Choroid plexus epithelial cell (primary cell): ENCODE measurements at regions not wholly inside any gene's neighbourhood (a gene's known extent, or its start where the extent isn't known, plus 50 kb on each side); places are given as distances from the start of the nearest gene placed in this dataset.
A peak's percentile ranks its signal among the peaks of the same experiment; 100 is the strongest.

Experiments used
- DNase-seq: peaks from one replicate; pipeline ENCODE4 v3.0.0-alpha.2; 2010; ENCODE audit warnings: low read depth
- H3K4me3 ChIP-seq: 2 replicates; pipeline ENCODE4 v1.5.1; 2011; ENCODE audit warnings: low read depth, mild to moderate bottlenecking, control low read depth, low read length, moderate library complexity
- TF ChIP-seq, protein P1 (sequence below): conservative IDR thresholded peaks from 2 replicates; pipeline ENCODE4 v1.5.1; 2011; ENCODE audit warnings: low read depth, mild to moderate bottlenecking, control low read depth, inconsistent platforms, low read length, moderate library complexity

DNA sequence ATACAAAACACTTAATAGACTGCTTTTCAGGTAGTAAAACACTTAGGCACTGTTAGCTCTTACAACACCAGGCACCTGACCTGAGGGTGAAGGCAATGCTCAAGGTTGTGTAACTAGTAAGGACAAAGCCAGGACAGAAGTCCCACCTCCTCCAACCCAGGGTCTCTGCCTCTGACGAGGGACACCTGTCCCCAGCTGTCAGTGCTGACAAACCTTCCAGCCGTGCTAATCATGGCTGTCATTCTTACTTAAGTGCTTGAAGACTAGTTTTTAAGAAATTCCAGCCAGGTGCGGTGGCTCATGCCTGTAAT, 62.5 kb upstream of the MAX start:
- H3K4me3 ChIP-seq, result no peak overlapping the region
- TF ChIP-seq, protein P1, sequence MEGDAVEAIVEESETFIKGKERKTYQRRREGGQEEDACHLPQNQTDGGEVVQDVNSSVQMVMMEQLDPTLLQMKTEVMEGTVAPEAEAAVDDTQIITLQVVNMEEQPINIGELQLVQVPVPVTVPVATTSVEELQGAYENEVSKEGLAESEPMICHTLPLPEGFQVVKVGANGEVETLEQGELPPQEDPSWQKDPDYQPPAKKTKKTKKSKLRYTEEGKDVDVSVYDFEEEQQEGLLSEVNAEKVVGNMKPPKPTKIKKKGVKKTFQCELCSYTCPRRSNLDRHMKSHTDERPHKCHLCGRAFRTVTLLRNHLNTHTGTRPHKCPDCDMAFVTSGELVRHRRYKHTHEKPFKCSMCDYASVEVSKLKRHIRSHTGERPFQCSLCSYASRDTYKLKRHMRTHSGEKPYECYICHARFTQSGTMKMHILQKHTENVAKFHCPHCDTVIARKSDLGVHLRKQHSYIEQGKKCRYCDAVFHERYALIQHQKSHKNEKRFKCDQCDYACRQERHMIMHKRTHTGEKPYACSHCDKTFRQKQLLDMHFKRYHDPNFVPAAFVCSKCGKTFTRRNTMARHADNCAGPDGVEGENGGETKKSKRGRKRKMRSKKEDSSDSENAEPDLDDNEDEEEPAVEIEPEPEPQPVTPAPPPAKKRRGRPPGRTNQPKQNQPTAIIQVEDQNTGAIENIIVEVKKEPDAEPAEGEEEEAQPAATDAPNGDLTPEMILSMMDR, result no peak
- DNase-seq, result no peak

DNA sequence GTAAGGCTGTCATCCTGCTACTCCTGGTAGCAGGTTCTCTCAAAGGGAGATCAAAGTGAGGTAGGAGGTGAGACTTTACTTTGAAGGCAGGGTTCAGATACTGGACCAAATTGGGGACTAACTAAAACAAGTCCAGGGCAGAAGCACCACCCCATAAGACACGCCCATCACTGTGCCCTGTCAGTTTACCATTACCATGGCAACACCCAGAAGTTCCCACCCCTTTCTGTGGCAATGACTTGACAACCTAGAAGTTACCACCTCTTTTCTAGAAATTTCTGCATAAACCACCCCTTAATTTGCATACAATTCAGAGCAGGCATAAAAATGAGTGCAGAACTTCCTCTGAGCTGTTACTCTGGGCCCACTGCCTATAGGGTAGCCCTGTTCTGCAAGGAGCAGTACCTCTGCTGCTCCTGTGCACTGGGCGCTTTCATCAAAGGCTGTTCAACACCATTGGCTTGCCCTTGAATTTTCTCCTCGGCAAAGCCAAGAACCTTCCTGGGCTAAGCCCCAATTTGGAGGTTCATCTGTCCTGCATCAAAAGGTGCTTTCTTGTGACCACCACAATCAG, 64.8 kb upstream of the MAX start:
- no peak overlapping the region for H3K4me3 ChIP-seq
- peak; percentile 14 for DNase-seq
- TF ChIP-seq, protein P1, result no peak

DNA sequence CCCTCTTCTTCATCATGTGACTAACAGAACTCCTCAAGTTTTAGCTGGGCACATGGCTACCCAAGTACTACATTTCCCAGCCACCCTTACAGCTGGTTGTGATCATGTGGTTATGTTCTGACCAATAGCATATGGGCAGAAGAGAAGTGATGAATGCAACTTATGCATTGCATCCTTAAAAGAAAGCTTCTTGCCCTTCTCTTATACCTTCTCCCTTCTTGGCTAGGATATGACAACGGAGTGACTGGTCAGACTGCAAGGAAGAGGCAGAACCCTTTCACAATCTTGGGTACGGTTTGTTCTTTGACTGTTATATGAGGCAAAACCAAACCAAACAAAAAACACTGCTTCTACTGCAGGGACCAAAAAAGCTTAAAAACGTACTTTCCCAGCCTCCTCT, 66.5 kb upstream of the MAX start:
- no peak overlapping the region for H3K4me3 ChIP-seq
- peak; percentile 81 for DNase-seq
- TF ChIP-seq, protein P1, result no peak

DNA sequence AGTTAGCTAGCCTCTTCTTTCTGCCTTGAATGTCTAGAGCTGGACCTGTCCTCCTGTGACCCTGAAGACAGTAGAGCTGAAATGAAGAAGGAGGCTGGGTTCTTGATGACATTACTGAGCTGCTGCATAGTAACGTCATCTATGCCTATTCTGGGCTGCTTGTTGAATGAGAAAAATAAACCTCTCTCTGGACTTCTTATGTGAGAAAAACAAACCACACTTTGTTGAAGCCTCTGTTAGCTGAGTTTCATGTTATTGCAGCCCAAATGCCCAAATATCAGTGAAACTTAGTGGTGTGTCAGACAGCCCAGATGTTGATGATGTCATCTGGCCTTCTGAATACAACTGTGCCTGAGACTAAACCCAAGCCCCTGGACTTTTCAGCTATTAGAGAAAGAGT, 67.0 kb upstream of the MAX start:
- peak; percentile 66 for DNase-seq
- TF ChIP-seq, protein P1, result no peak

DNA sequence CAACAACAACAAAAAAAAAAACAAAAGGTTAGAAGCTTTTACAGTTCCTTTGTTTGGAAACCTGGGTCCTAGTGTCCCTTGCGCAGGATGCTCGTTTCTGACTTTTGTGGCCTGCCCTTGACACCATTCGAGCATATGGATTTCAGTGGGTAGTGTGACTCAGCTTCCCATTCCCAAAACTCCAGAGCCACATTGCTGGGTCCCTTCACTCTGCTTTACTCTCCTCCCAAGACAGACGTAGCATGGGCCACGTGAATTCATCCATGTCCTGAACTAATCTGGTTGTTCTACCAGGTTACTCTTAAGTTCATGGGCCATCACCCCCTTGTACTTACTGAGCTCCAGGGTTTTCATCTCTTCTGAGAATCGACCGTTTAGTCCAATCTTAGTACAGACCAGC, 68.0 kb upstream of the MAX start:
- H3K4me3 ChIP-seq, result no peak overlapping the region
- TF ChIP-seq, protein P1, result no peak
- no peak for DNase-seq

More for the DNA sequence above, 67.0 kb upstream of the MAX start:
- H3K4me3 ChIP-seq, result no peak overlapping the region

DNA sequence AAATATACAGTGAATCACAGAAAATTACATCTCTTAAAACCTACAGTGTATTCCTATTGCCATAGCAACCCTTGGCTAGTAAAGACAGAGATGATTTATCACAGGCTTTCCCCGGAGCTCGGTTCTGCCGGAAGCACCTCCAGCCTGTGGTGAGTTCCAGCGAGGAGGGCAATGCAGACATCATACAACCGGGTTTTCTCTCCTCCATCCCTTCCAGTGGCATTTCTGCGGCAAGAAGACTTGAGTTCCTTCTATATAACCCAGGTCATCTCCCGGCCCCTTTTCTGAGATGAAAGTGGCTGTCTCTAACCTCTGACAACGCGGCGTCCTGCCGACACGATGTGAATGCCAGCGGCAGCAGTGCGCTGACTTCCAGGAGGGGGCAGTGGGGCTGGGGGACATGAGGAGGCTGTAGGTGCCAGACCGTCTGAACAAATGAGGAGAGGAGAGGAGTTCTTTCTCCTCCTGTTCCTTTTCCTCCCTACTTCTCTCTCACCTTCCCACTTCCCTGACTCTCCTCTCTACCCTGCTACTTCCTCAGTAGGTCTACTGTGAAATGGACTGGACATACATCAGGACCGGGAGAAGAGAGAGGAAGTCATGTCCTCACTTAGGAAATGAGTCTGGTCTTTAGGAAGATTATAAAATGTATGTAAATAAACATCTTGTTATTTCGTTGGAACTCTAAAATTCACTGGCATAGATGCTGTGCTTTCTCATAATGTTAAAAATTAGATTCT, 68.6 kb upstream of the MAX start:
- TF ChIP-seq, protein P1, result peak; percentile 74
- DNase-seq, result peak; percentile 86
- peak overlapping the region; percentile 56 for H3K4me3 ChIP-seq
